ENCODE measurements at regions not wholly inside any gene's neighbourhood (a gene's known extent, or its start where the extent isn't known, plus 50 kb on each side); places are given as distances from the start of the nearest gene placed in this dataset.

DNA sequence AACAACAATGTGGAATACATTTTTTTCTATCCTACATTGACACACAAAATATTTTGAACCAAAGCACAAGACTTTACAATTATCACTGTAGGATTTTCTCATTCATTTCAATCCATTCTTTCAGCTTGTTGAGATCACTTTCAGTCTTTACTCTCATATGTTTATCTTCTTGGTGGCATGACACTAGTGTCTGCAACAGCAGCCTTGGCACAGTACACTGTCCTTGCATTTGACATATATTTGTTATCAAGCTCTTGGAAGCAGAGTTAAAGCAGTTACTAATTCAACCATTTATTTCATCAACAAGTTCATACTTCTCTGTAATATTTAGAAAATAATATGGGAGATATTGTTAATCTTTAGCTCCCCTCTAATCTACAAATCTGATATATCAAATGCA, 922.4 kb upstream of the ADGRL2 start:
- TF ChIP-seq TAF1 (IDR thresholded peaks at IDR 0.05; ENCODE audit: low read depth) = no peak
- TF ChIP-seq, protein P1, sequence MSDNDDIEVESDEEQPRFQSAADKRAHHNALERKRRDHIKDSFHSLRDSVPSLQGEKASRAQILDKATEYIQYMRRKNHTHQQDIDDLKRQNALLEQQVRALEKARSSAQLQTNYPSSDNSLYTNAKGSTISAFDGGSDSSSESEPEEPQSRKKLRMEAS (IDR thresholded peaks at IDR 0.05) = no peak
- TF ChIP-seq NFIC (IDR thresholded peaks at IDR 0.05) = no peak
- TF ChIP-seq CREB1 (IDR thresholded peaks at IDR 0.05; ENCODE audit: low read depth) = no peak
- no peak for TF ChIP-seq TEAD4 (IDR thresholded peaks at IDR 0.05)
- no peak for TF ChIP-seq TCF12 (IDR thresholded peaks at IDR 0.05; ENCODE audit: low read depth)
- TF ChIP-seq FOXM1 (IDR thresholded peaks at IDR 0.05; ENCODE audit: borderline replicate concordance, low read depth) = no peak
- TF ChIP-seq, protein P2, sequence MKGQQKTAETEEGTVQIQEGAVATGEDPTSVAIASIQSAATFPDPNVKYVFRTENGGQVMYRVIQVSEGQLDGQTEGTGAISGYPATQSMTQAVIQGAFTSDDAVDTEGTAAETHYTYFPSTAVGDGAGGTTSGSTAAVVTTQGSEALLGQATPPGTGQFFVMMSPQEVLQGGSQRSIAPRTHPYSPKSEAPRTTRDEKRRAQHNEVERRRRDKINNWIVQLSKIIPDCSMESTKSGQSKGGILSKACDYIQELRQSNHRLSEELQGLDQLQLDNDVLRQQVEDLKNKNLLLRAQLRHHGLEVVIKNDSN (IDR thresholded peaks at IDR 0.05) = no peak
- TF ChIP-seq RAD21 (IDR thresholded peaks at IDR 0.05; ENCODE audit: low read depth) = no peak
- TF ChIP-seq CEBPB (IDR thresholded peaks at IDR 0.05) = no peak
- TF ChIP-seq YY1 (IDR thresholded peaks at IDR 0.05; ENCODE audit: low read depth) = no peak
- TF ChIP-seq EGR1 (IDR thresholded peaks at IDR 0.05) = no peak
- no peak for TF ChIP-seq EP300 (IDR thresholded peaks at IDR 0.05; ENCODE audit: borderline replicate concordance)
- TF ChIP-seq, protein P3, sequence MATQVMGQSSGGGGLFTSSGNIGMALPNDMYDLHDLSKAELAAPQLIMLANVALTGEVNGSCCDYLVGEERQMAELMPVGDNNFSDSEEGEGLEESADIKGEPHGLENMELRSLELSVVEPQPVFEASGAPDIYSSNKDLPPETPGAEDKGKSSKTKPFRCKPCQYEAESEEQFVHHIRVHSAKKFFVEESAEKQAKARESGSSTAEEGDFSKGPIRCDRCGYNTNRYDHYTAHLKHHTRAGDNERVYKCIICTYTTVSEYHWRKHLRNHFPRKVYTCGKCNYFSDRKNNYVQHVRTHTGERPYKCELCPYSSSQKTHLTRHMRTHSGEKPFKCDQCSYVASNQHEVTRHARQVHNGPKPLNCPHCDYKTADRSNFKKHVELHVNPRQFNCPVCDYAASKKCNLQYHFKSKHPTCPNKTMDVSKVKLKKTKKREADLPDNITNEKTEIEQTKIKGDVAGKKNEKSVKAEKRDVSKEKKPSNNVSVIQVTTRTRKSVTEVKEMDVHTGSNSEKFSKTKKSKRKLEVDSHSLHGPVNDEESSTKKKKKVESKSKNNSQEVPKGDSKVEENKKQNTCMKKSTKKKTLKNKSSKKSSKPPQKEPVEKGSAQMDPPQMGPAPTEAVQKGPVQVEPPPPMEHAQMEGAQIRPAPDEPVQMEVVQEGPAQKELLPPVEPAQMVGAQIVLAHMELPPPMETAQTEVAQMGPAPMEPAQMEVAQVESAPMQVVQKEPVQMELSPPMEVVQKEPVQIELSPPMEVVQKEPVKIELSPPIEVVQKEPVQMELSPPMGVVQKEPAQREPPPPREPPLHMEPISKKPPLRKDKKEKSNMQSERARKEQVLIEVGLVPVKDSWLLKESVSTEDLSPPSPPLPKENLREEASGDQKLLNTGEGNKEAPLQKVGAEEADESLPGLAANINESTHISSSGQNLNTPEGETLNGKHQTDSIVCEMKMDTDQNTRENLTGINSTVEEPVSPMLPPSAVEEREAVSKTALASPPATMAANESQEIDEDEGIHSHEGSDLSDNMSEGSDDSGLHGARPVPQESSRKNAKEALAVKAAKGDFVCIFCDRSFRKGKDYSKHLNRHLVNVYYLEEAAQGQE (IDR thresholded peaks at IDR 0.05; ENCODE audit: low read depth) = no peak
- no peak for TF ChIP-seq ZBTB7A (IDR thresholded peaks at IDR 0.05; ENCODE audit: low read depth)

DNA sequence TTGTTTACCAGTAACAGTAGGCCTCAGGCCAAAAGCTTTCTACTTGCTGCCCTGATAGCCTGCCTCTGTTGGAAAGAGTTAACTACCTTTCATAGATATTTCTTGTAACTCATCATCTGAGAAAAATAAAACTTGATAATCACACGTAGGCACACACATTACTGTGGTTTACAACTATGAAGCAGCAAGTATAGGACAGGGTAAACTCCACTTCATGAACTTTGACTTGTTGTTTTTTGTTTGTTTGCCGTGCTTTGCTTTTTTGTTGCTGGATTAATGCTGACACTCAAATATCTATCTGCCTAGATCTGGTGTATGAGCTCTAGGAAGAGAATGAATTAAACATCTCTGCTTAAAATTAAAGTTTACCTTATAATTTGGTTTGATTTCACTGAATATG, 924.7 kb upstream of the ADGRL2 start:
- TF ChIP-seq, protein P2 (IDR thresholded peaks at IDR 0.05) = no peak
- TF ChIP-seq CEBPB (IDR thresholded peaks at IDR 0.05) = no peak
- no peak for TF ChIP-seq YY1 (IDR thresholded peaks at IDR 0.05; ENCODE audit: low read depth)
- TF ChIP-seq TEAD4 (IDR thresholded peaks at IDR 0.05) = no peak
- TF ChIP-seq, protein P1 (IDR thresholded peaks at IDR 0.05) = no peak
- TF ChIP-seq TAF1 (IDR thresholded peaks at IDR 0.05; ENCODE audit: low read depth) = no peak
- no peak for TF ChIP-seq NFIC (IDR thresholded peaks at IDR 0.05)
- TF ChIP-seq RAD21 (IDR thresholded peaks at IDR 0.05; ENCODE audit: low read depth) = no peak
- no peak for TF ChIP-seq FOXM1 (IDR thresholded peaks at IDR 0.05; ENCODE audit: borderline replicate concordance, low read depth)
- no peak for TF ChIP-seq TCF12 (IDR thresholded peaks at IDR 0.05; ENCODE audit: low read depth)
- TF ChIP-seq CREB1 (IDR thresholded peaks at IDR 0.05; ENCODE audit: low read depth) = no peak
- TF ChIP-seq, protein P3 (IDR thresholded peaks at IDR 0.05; ENCODE audit: low read depth) = no peak
- TF ChIP-seq EGR1 (IDR thresholded peaks at IDR 0.05) = no peak
- no peak for TF ChIP-seq ZBTB7A (IDR thresholded peaks at IDR 0.05; ENCODE audit: low read depth)
- TF ChIP-seq EP300 (IDR thresholded peaks at IDR 0.05; ENCODE audit: borderline replicate concordance) = no peak

DNA sequence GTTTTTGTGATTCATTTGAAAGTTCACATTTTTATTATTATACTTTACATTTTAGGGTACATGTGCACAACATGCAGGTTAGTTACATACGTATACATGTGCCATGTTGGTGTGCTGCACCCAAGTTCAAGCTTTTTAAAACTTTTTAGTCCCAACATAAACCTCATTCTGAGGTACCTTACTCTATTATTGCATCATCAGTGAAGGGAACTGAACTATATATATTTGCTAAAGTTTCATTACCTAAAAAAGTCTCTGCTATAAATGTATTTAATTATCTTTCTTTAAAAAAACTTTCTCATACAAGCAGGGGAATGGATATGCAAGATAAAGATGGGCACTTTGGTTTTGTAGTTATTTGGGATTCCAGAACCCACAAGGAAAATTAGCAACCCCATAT, 931.4 kb upstream of the ADGRL2 start:
- TF ChIP-seq EGR1 (IDR thresholded peaks at IDR 0.05) (no peak), TAF1 (IDR thresholded peaks at IDR 0.05; ENCODE audit: low read depth) (no peak), TEAD4 (IDR thresholded peaks at IDR 0.05) (no peak), YY1 (IDR thresholded peaks at IDR 0.05; ENCODE audit: low read depth) (no peak), CEBPB (IDR thresholded peaks at IDR 0.05) (no peak), CREB1 (IDR thresholded peaks at IDR 0.05; ENCODE audit: low read depth) (no peak), EP300 (IDR thresholded peaks at IDR 0.05; ENCODE audit: borderline replicate concordance) (no peak), NFIC (IDR thresholded peaks at IDR 0.05) (no peak), RAD21 (IDR thresholded peaks at IDR 0.05; ENCODE audit: low read depth) (no peak), ZBTB7A (IDR thresholded peaks at IDR 0.05; ENCODE audit: low read depth) (no peak), FOXM1 (IDR thresholded peaks at IDR 0.05; ENCODE audit: borderline replicate concordance, low read depth) (no peak), TCF12 (IDR thresholded peaks at IDR 0.05; ENCODE audit: low read depth) (no peak)
- TF ChIP-seq, protein P1 (IDR thresholded peaks at IDR 0.05) = no peak
- TF ChIP-seq, protein P3 (IDR thresholded peaks at IDR 0.05; ENCODE audit: low read depth) = no peak

DNA sequence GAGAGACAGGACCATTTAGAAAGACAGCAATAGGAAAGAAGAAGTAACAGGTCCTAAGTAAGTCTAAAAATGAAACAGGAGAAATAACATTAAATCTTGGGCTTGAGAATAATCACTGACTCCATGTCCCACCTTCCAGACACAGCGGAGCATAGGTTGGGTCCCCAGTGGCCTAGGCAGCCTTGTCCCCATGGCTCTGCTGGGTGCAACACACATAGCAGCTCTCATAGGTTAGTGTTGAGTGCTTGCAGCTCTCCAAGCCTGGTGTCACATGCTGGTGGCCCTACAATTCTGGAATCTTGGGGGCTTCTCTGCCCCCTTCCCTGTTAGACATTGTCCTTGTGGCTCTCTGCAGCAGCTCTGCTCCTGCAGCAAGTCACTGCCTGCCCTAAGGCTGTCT, 952.8 kb upstream of the ADGRL2 start:
- TF ChIP-seq, protein P3 (IDR thresholded peaks at IDR 0.05; ENCODE audit: low read depth) = no peak
- TF ChIP-seq, protein P2 (IDR thresholded peaks at IDR 0.05) = no peak
- TF ChIP-seq TEAD4 (IDR thresholded peaks at IDR 0.05) (no peak), TCF12 (IDR thresholded peaks at IDR 0.05; ENCODE audit: low read depth) (no peak), ZBTB7A (IDR thresholded peaks at IDR 0.05; ENCODE audit: low read depth) (no peak), RAD21 (IDR thresholded peaks at IDR 0.05; ENCODE audit: low read depth) (no peak), CEBPB (IDR thresholded peaks at IDR 0.05) (no peak), EP300 (IDR thresholded peaks at IDR 0.05; ENCODE audit: borderline replicate concordance) (no peak), NFIC (IDR thresholded peaks at IDR 0.05) (no peak), CREB1 (IDR thresholded peaks at IDR 0.05; ENCODE audit: low read depth) (no peak), FOXM1 (IDR thresholded peaks at IDR 0.05; ENCODE audit: borderline replicate concordance, low read depth) (no peak), EGR1 (IDR thresholded peaks at IDR 0.05) (no peak), TAF1 (IDR thresholded peaks at IDR 0.05; ENCODE audit: low read depth) (no peak), YY1 (IDR thresholded peaks at IDR 0.05; ENCODE audit: low read depth) (no peak)
- TF ChIP-seq, protein P1 (IDR thresholded peaks at IDR 0.05) = no peak
